HG03095 (cell line): ENCODE measurements at regions not wholly inside any gene's neighbourhood (a gene's known extent, or its start where the extent isn't known, plus 50 kb on each side); places are given as distances from the start of the nearest gene placed in this dataset.
"Not testable (repeated sequence)": the region's sequence is repeated elsewhere in the genome, so short reads cannot be mapped to it uniquely, and the experiment has no call there.

Experiments
- ATAC-seq: cut with Tn5 transposase; IDR thresholded peaks from one replicate; pipeline ENCODE4 v1.9.1; 2021; ENCODE audit warnings: moderate library complexity; ENCODE audit not compliant: unreplicated experiment

GRCh38 chr2:21194147-21194546 is 70.4 kb downstream of the TDRD15 start:
- no peak for ATAC-seq

GRCh38 chr2:21194858-21195271 is 71.1 kb downstream of the TDRD15 start:
- no peak for ATAC-seq

DNA sequence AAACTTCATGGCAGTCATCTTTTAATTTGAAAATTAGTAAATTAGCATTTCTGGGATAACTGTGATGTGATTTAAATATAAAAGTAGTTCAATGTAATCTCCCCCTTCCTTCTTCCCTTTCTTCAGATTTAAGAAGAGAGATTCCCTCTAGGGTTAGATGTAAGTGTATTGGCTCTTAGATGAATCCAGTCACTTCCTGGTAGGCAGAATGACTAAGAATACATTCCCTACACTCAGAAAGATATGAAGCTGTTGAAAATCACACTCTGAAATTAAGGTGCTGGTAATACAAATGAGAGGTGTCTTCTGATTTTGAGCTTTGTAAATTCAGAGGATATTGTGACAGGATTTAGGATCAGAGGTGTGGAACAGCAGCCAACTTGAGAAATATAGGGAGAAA is 71.6 kb downstream of the TDRD15 start:
- no peak for ATAC-seq

GRCh38 chr2:21198637-21199036 is 74.9 kb downstream of the TDRD15 start:
- no peak for ATAC-seq

- ATAC-seq = no peak
Measured at GRCh38 chr2:21203976-21204375, 80.2 kb downstream of the TDRD15 start.

DNA sequence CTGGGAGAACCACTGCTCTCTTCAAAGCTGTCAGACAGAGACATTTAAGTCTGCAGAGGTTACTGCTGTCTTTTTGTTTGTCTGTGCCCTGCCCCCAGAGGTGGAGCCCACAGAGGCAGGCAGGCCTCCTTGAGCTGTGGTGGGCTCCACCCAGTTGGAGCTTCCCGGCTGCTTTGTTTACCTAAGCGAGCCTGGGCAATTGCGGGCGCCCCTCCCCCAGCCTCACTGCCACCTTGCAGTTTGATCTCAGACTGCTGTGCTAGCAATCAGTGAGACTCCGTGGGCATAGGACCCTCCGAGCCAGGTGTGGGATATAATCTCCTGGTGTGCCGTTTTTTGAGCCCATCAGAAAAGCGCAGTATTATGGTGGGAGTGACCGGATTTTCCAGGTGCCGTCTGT is 90.3 kb downstream of the TDRD15 start:
- not testable (repeated sequence) for ATAC-seq

GRCh38 chr2:21217442-21217841 is 93.7 kb downstream of the TDRD15 start:
- no peak for ATAC-seq

DNA sequence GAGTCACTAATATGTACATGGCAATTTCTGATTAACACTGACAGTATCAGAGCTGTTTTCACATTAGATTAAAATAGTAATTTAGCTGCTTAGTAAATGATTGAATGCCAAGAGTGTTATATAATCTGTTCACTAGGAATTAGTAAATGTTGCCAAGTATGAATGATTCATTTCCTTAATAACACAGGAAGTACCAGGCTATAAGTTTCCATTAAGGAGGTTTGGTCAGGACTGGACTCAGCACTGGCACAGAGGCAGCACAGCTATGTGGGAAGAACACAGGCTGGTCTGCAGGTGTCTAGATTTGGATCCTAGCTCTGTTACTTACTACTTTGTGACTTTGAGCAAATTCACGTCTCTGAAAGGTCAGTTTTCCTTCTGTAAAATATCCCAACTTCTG is 97.2 kb downstream of the TDRD15 start:
- no peak for ATAC-seq

GRCh38 chr2:21223618-21224017 is 99.8 kb downstream of the TDRD15 start:
- no peak for ATAC-seq

- no peak for ATAC-seq
Measured at GRCh38 chr2:21228041-21228895, 104.5 kb downstream of the TDRD15 start.

DNA sequence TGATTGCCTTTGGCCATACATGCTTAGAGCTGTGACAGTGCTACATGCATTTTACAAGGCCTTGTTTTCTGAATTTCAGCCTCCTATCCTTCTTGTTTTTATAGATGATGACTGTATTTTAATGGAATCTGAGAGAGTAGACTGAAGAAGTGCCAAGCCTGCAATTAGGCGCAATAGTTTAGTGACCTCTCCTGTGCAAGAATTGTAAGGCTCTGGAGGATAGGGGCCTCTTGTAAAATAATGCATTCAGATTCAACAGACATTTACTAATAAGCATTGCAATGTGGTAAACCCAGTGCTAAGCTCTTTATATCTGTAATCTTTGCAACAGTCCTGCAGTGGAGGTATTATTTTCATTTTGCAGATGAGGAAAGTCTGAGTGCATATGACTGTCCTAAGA is 105.5 kb downstream of the TDRD15 start:
- no peak for ATAC-seq

DNA sequence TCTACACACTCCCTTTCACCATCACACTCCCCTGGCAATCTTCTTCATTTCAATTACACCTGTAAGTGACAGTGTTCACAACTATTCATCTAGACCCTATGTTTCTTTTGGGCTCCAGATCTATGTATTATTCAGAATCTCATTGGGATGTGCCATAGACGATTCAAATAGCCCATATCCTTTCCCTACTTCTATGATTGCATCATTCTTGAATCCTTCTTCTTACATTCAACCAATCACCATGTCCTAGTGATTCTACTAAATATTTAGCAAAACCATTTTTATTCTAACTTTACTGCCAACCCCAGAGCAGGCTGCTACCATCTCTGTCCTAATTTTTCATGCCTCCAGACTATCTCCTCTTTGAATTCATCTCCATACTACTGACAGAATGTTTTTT is 106.4 kb downstream of the TDRD15 start:
- no peak for ATAC-seq

DNA sequence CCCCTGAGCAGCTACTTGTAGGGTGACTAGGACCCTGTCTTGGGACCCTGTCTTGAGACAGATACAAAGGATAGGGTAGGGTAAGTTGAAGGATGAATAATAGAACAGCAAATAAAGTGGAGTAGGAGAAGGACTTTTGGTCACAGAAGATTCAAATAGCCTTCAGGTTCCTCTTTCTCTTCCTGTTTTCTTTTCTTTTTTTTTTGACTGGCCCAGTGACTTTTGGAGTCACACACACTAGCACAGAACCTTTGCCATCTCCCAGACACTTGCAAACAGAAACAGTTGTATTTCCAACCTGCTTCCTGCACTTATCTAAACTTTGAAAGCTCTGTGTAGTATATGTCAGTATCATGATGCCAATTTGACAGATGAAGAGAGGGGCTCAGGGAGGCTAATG is 108.2 kb downstream of the TDRD15 start:
- ATAC-seq = no peak

- no peak for ATAC-seq
Measured at GRCh38 chr2:21233194-21233593, 109.4 kb downstream of the TDRD15 start.

- ATAC-seq = no peak
Measured at GRCh38 chr2:21234001-21234400, 110.2 kb downstream of the TDRD15 start.

- no peak for ATAC-seq
Measured at GRCh38 chr2:21234464-21235120, 110.8 kb downstream of the TDRD15 start.

DNA sequence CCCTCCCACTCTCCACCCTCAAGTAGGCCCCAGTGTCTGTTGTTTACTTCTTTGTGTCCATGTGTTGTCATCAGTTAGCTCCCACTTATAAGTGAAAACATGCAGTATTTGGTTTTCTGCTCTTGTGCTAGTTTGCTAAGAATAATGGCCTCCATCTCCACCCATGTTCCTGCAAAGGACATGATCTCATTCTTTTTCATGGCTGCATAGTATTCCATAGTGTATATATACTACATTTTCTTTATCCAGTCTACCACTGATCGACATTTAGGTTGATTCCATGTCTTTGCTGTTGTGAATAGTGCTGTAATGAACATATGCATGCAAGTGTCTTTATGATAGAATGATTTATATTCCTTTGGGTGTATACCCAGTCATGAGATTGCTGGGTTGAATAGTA is 116.0 kb downstream of the TDRD15 start:
- not testable (repeated sequence) for ATAC-seq

DNA sequence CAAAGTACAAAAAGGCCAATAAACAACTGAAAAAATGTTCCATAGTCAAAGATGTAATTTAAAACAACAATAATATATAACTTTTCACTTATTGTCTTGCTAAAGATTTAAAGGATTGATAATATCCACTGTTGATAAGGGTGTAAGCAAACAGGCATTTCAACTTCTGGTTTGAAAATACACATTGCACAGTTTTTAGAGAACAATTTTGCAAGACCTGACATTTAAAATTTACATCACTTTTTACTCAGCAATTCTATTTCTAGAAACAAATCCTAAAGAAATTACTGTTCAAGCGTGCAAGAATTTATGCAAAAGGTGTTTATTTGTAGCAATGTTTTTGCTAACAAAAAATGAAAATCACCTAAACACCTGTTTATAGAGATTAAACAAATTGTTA is 120.4 kb downstream of the TDRD15 start:
- no peak for ATAC-seq

DNA sequence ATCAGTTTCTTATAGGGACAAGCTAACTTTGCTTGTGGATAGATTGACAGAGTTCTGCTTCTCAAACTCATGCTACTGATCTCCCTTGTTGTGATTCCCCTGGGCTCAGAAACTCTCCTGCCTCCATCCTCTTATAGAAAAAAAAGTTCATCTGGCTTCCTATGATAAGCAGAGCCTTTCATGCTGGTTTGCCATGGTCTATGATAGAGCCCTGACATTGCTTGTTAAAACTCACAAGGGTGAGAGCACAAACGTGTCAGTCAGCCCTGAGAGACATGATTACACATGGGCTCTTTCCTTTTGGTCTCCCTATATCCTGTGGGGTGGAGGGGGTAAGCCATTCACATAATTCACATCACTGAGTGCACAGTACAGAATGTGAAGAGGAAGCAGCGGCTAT is 121.8 kb downstream of the TDRD15 start:
- ATAC-seq = no peak

DNA sequence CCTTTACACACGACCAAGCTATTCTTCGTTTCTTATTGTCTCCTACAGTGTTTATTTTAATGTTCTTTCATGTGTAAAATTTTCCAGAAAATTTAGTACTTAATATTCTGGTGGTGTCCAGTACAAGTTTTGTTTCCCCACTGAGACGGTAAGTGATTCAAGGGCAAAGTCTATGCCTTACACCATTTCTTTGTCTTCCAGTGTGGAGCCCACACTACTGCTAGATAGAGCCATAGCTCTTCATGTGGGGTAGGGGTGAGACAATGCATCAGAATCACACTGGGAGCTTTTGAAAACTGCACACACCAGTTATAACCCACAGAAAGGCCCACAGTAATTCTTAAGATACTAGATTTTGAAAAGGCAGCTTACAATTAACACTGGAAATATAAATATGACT is 125.6 kb downstream of the TDRD15 start:
- ATAC-seq = no peak

DNA sequence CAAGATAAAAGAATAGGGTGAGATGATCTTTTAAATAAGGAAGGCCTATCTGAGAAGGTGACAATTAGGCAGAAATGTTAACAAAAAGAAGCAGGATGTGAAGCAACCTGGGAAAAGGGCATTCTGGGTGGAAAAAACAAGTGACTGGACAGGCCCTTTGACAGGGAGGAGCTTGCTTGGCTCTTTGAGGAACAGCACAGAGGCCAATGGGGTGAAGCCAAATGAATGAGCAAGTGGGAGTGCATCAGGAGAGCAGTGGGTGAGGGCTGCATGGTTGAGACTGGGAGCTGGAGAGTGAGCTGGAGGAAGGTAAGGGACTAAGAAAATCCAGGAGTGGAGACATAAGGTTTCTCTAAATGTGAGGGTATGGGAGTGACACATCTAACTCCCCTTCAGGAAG is 126.9 kb downstream of the TDRD15 start:
- ATAC-seq = no peak

- ATAC-seq = no peak
Measured at GRCh38 chr2:21251216-21251980, 127.6 kb downstream of the TDRD15 start.
